ENCODE measurements at regions not wholly inside any gene's neighbourhood (a gene's known extent, or its start where the extent isn't known, plus 50 kb on each side); places are given as distances from the start of the nearest gene placed in this dataset.

DNA sequence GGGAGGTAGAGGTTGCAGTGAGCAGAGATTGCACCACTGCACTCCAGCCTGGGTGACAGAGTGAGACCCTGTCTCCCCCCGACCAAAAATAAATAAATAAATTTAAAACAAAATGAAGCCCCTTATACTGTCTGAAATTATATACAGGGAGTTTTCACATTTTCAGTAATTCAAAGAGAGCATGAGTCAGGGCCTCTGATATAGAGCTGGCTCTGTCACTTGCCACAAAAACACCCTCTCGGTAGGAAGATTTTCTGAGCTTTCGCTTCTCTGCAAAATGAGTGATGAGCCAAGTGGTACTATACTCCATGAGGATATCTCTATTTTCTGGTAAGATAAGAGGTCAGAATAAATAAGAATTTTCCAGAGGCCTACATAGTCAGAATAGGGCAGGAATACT, 462.9 kb downstream of the COG6 start:
- Histone ChIP-seq H3K9me2 (replicated peaks; ENCODE audit: insufficient read depth, low read length) (no peaks in the 10 kb centered on the region), H3K27me3 (ENCODE audit: low read length) (no peaks in the 10 kb centered on the region), H3K36me3 (ENCODE audit: low read length) (no peaks in the 10 kb centered on the region), H3K4me2 (ENCODE audit: low read depth, low read length, poor library complexity, severe bottlenecking) (no peak overlapping the region), H3K79me2 (ENCODE audit: insufficient read depth, low read length) (no peaks in the 10 kb centered on the region), H2AFZ (ENCODE audit: low read depth, low read length, severe bottlenecking) (no peak overlapping the region), H3K4me3 (ENCODE audit: insufficient read depth, low read length, poor library complexity, severe bottlenecking) (no peak overlapping the region), H3K9ac (ENCODE audit: low read length) (no peak overlapping the region), H3F3A (ENCODE audit: insufficient read depth) (no peaks in the 10 kb centered on the region), H3K27ac (ENCODE audit: low read depth, low read length) (no peak overlapping the region), H3K9me3 (ENCODE audit: insufficient read depth, low read length) (0 out of 2 replicates have a peak, but pooled peaks cover 7% of the 10 kb centered on the region), H4K20me1 (ENCODE audit: low read depth, low read length) (no peaks in the 10 kb centered on the region)
- TF ChIP-seq, protein P1, sequence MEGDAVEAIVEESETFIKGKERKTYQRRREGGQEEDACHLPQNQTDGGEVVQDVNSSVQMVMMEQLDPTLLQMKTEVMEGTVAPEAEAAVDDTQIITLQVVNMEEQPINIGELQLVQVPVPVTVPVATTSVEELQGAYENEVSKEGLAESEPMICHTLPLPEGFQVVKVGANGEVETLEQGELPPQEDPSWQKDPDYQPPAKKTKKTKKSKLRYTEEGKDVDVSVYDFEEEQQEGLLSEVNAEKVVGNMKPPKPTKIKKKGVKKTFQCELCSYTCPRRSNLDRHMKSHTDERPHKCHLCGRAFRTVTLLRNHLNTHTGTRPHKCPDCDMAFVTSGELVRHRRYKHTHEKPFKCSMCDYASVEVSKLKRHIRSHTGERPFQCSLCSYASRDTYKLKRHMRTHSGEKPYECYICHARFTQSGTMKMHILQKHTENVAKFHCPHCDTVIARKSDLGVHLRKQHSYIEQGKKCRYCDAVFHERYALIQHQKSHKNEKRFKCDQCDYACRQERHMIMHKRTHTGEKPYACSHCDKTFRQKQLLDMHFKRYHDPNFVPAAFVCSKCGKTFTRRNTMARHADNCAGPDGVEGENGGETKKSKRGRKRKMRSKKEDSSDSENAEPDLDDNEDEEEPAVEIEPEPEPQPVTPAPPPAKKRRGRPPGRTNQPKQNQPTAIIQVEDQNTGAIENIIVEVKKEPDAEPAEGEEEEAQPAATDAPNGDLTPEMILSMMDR (IDR thresholded peaks at IDR 0.05; ENCODE audit: insufficient read depth, low read length, poor library complexity, severe bottlenecking): no peak
- no peak for TF ChIP-seq EZH2phosphoT487 (conservative IDR thresholded peaks at IDR 0.05; ENCODE audit: low read length)

DNA sequence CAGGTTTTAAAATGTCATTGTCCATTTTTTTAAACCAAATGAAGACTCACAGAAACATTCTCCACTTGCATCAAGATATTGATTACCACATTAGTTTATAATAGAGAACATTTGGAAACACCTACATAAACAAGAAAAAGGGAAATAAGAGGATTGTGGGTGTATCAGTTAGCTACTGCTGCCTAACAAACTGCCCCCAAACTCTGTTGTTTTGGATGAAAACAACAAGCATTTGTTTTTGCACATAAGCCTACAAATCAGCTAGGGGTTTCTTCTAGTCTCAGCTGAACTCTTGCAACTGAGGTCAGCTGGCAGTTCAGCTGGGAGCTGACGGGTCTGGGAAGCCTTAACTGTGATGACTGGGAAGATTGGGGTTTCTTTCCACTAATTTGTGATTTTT, 464.4 kb downstream of the COG6 start:
- Histone ChIP-seq H3K4me2 (ENCODE audit: low read depth, low read length, poor library complexity, severe bottlenecking) (no peak overlapping the region), H3K9ac (ENCODE audit: low read length) (no peak overlapping the region), H3K27ac (ENCODE audit: low read depth, low read length) (no peak overlapping the region), H3K4me3 (ENCODE audit: insufficient read depth, low read length, poor library complexity, severe bottlenecking) (no peak overlapping the region), H2AFZ (ENCODE audit: low read depth, low read length, severe bottlenecking) (no peak overlapping the region), H4K20me1 (ENCODE audit: low read depth, low read length) (no peaks in the 10 kb centered on the region), H3K79me2 (ENCODE audit: insufficient read depth, low read length) (no peaks in the 10 kb centered on the region), H3K9me3 (ENCODE audit: insufficient read depth, low read length) (0 out of 2 replicates have a peak, but pooled peaks cover 7% of the 10 kb centered on the region), H3F3A (ENCODE audit: insufficient read depth) (peaks cover 6% of the 10 kb centered on the region; the same call in 1 of the 2 replicates), H3K27me3 (ENCODE audit: low read length) (no peaks in the 10 kb centered on the region), H3K9me2 (replicated peaks; ENCODE audit: insufficient read depth, low read length) (no peaks in the 10 kb centered on the region), H3K36me3 (ENCODE audit: low read length) (no peaks in the 10 kb centered on the region)
- TF ChIP-seq, protein P1 (IDR thresholded peaks at IDR 0.05; ENCODE audit: insufficient read depth, low read length, poor library complexity, severe bottlenecking): no peak
- no peak for TF ChIP-seq EZH2phosphoT487 (conservative IDR thresholded peaks at IDR 0.05; ENCODE audit: low read length)

DNA sequence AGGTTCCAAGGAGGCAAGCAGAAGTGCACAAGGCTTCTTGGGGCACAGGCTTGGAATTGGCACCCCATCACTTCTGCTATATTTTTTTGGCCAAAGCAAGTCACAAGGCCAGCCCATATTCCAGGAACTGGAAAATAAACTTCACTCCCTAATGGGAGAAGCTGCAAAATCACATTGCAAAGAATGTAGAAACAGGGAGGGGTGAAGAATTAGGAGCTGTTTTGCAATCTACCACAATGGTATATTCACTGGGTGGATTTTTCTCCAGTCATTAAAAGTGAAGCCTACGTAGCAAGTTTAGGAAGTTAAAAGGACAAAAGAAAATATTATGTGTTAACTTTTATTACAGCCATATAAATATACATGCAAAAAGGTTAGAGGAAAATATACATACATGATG, 464.8 kb downstream of the COG6 start:
- H3K9me2 ChIP-seq (replicated peaks; ENCODE audit: insufficient read depth, low read length): no peaks in the 10 kb centered on the region
- H3K4me3 ChIP-seq (ENCODE audit: insufficient read depth, low read length, poor library complexity, severe bottlenecking): no peak overlapping the region
- no peaks in the 10 kb centered on the region for H3K79me2 ChIP-seq (ENCODE audit: insufficient read depth, low read length)
- no peaks in the 10 kb centered on the region for H3K36me3 ChIP-seq (ENCODE audit: low read length)
- no peaks in the 10 kb centered on the region for H4K20me1 ChIP-seq (ENCODE audit: low read depth, low read length)
- H3K27ac ChIP-seq (ENCODE audit: low read depth, low read length): no peak overlapping the region
- H3K4me2 ChIP-seq (ENCODE audit: low read depth, low read length, poor library complexity, severe bottlenecking): no peak overlapping the region
- H3K27me3 ChIP-seq (ENCODE audit: low read length): no peaks in the 10 kb centered on the region
- no peak overlapping the region for H2AFZ ChIP-seq (ENCODE audit: low read depth, low read length, severe bottlenecking)
- TF ChIP-seq, protein P1 (IDR thresholded peaks at IDR 0.05; ENCODE audit: insufficient read depth, low read length, poor library complexity, severe bottlenecking): no peak
- no peak for TF ChIP-seq EZH2phosphoT487 (conservative IDR thresholded peaks at IDR 0.05; ENCODE audit: low read length)
- 0 out of 2 replicates have a peak, but pooled peaks cover 7% of the 10 kb centered on the region for H3K9me3 ChIP-seq (ENCODE audit: insufficient read depth, low read length)
- peaks cover 10% of the 10 kb centered on the region; the same call in 1 of the 2 replicates for H3F3A ChIP-seq (ENCODE audit: insufficient read depth)
- H3K9ac ChIP-seq (ENCODE audit: low read length): no peak overlapping the region

Measured in SU-DHL-6 (cell line).